Fibroblast of lung (primary cell): ENCODE measurements at regions not wholly inside any gene's neighbourhood (a gene's known extent, or its start where the extent isn't known, plus 50 kb on each side); places are given as distances from the start of the nearest gene placed in this dataset.

Experiments
- CTCF ChIP-seq, 2 donors: IDR thresholded peaks in 1 of 2; conservative IDR thresholded peaks in 1 of 2; 1 replicate in 1 of 2; 2 replicates in 1 of 2; pipeline ENCODE4 v1.5.1; 2011 to 2012; ENCODE audit warnings: low read length in 2 of 2, control low read depth in 1 of 2, inconsistent platforms in 1 of 2, low read depth in 1 of 2, mild to moderate bottlenecking in 1 of 2
- EZH2 ChIP-seq: IDR thresholded peaks from 2 replicates; pipeline ENCODE4 v1.5.1; 2012; ENCODE audit warnings: low read length, control low read depth, mild to moderate bottlenecking; ENCODE audit errors: missing control alignments

DNA sequence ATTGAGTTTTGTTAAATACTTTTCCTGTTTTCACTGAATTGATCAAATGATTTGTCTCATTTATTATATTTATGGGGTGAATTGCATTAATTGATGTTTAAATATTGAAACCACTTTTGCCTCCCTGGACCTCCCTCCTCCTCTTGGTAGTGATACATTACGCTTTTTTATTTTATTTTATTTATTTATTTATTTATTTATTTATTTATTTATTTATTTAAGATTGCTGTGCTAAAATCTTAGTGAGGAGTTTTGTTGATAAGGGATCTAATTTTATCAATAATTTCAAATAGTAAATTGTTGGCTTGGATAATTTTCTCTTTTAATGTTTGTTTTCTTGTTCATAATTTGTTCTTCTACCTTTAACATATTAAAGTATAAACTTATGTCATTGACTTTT is 1281.0 kb upstream of the NXPH2 start:
- no peak for TF ChIP-seq CTCF (conservative IDR thresholded peaks at IDR 0.05 in 1 of 2, IDR thresholded peaks at IDR 0.05 in 1 of 2; ENCODE audit: low read depth in 1 of 2, low read length in 2 of 2)
- TF ChIP-seq EZH2, result no peak
